Fibroblast of lung (primary cell): ENCODE measurements at regions not wholly inside any gene's neighbourhood (a gene's known extent, or its start where the extent isn't known, plus 50 kb on each side); places are given as distances from the start of the nearest gene placed in this dataset.

ENCODE experiments used
- DNase-seq, 2 donors: peaks; one replicate each; pipeline versions ENCODE4 v3.0.0 to v3.0.0-alpha.2; 2010; ENCODE audit warnings: low read depth in 2 of 2
- H2AFZ ChIP-seq: 2 replicates; pipeline ENCODE4 v1.5.1; 2012; ENCODE audit warnings: low read length, control low read depth, inconsistent platforms
- H3K27ac ChIP-seq: 2 replicates; pipeline ENCODE4 v1.5.1; 2011; ENCODE audit warnings: low read length, control low read depth; ENCODE audit not compliant: insufficient read depth
- H3K27me3 ChIP-seq: 2 replicates; pipeline ENCODE4 v1.5.1; 2011; ENCODE audit warnings: mild to moderate bottlenecking, low read length; ENCODE audit not compliant: control insufficient read depth, insufficient read depth
- H3K36me3 ChIP-seq: 2 replicates; pipeline ENCODE4 v1.5.1; 2011; ENCODE audit warnings: low read length; ENCODE audit not compliant: control insufficient read depth, insufficient read depth
- H3K4me1 ChIP-seq: 2 replicates; pipeline ENCODE4 v1.5.1; 2011; ENCODE audit warnings: low read length; ENCODE audit not compliant: control insufficient read depth, insufficient read depth; ENCODE audit errors: extremely low read depth
- H3K4me2 ChIP-seq: 2 replicates; pipeline ENCODE4 v1.5.1; 2011; ENCODE audit warnings: low read length, control low read depth; ENCODE audit not compliant: insufficient read depth; ENCODE audit errors: extremely low read depth
- H3K4me3 ChIP-seq, 4 experiments: fragments of 200-600 bp in 1 of 4; sonication (generic) in 1 of 4; replicated peaks in 1 of 4; 2 replicates each; pipeline ENCODE4 v1.5.1; 2011 to 2016; ENCODE audit warnings: low read length in 4 of 4, low read depth in 3 of 4, mild to moderate bottlenecking in 3 of 4, control low read depth in 2 of 4, inconsistent platforms in 1 of 4, mixed read lengths in 1 of 4; ENCODE audit not compliant: insufficient read depth in 1 of 4; ENCODE audit errors: control extremely low read depth in 1 of 4
- H3K79me2 ChIP-seq: 2 replicates; pipeline ENCODE4 v1.5.1; 2012; ENCODE audit warnings: mild to moderate bottlenecking, low read length, inconsistent platforms; ENCODE audit not compliant: control insufficient read depth, insufficient read depth
- H3K9ac ChIP-seq: 2 replicates; pipeline ENCODE4 v1.5.1; 2011; ENCODE audit warnings: mild to moderate bottlenecking, low read length, control low read depth; ENCODE audit not compliant: insufficient read depth
- H3K9me3 ChIP-seq: 2 replicates; pipeline ENCODE4 v1.5.1; 2012; ENCODE audit warnings: low read depth, low read length; ENCODE audit not compliant: control insufficient read depth, insufficient read depth
- H4K20me1 ChIP-seq: 2 replicates; pipeline ENCODE4 v1.5.1; 2011; ENCODE audit warnings: low read length; ENCODE audit not compliant: control insufficient read depth, insufficient read depth; ENCODE audit errors: extremely low read depth
- CTCF ChIP-seq, 2 donors: IDR thresholded peaks in 1 of 2; conservative IDR thresholded peaks in 1 of 2; 1 replicate in 1 of 2; 2 replicates in 1 of 2; pipeline ENCODE4 v1.5.1; 2011 to 2012; ENCODE audit warnings: low read length in 2 of 2, control low read depth in 1 of 2, inconsistent platforms in 1 of 2, low read depth in 1 of 2, mild to moderate bottlenecking in 1 of 2
- EZH2 ChIP-seq: IDR thresholded peaks from 2 replicates; pipeline ENCODE4 v1.5.1; 2012; ENCODE audit warnings: low read length, control low read depth, mild to moderate bottlenecking; ENCODE audit errors: missing control alignments

GRCh38 chr3:75982151-75982550 lies 196.8 kb upstream of the ZNF717 start:
- H3K27ac ChIP-seq: no peak overlapping the region
- H3K4me1 ChIP-seq: no peaks in the 10 kb centered on the region
- H3K9ac ChIP-seq: no peak overlapping the region
- no peaks in the 10 kb centered on the region for H3K9me3 ChIP-seq
- H2AFZ ChIP-seq: no peak overlapping the region
- no peak for TF ChIP-seq CTCF (conservative IDR thresholded peaks at IDR 0.05 in 1 of 2, IDR thresholded peaks at IDR 0.05 in 1 of 2; ENCODE audit: low read depth in 1 of 2, low read length in 2 of 2)
- TF ChIP-seq EZH2: no peak
- no peak overlapping the region for H3K4me2 ChIP-seq
- DNase-seq: no peak
- H3K79me2 ChIP-seq: no peaks in the 10 kb centered on the region
- H3K27me3 ChIP-seq: no peaks in the 10 kb centered on the region
- H3K4me3 ChIP-seq: no peak overlapping the region
- H4K20me1 ChIP-seq: no peaks in the 10 kb centered on the region
- no peaks in the 10 kb centered on the region for H3K36me3 ChIP-seq

- H3K9me3 ChIP-seq: no peaks in the 10 kb centered on the region
- no peak overlapping the region for H2AFZ ChIP-seq
- no peak overlapping the region for H3K27ac ChIP-seq
- no peaks in the 10 kb centered on the region for H3K4me1 ChIP-seq
- no peak for DNase-seq
- H4K20me1 ChIP-seq: no peaks in the 10 kb centered on the region
- TF ChIP-seq EZH2: no peak
- no peak for TF ChIP-seq CTCF (conservative IDR thresholded peaks at IDR 0.05 in 1 of 2, IDR thresholded peaks at IDR 0.05 in 1 of 2; ENCODE audit: low read depth in 1 of 2, low read length in 2 of 2)
- no peaks in the 10 kb centered on the region for H3K27me3 ChIP-seq
- no peak overlapping the region for H3K4me2 ChIP-seq
- no peak overlapping the region for H3K4me3 ChIP-seq
- H3K36me3 ChIP-seq: no peaks in the 10 kb centered on the region
- no peaks in the 10 kb centered on the region for H3K79me2 ChIP-seq
- no peak overlapping the region for H3K9ac ChIP-seq
Observed at GRCh38 chr3:75983111-75983510, 197.8 kb upstream of the ZNF717 start.

GRCh38 chr3:75983609-75984290 lies 198.4 kb upstream of the ZNF717 start:
- DNase-seq: peak; percentile 1 to 67
- H3K4me2 ChIP-seq: no peak overlapping the region
- no peaks in the 10 kb centered on the region for H3K79me2 ChIP-seq
- no peaks in the 10 kb centered on the region for H4K20me1 ChIP-seq
- H3K36me3 ChIP-seq: no peaks in the 10 kb centered on the region
- TF ChIP-seq CTCF (conservative IDR thresholded peaks at IDR 0.05 in 1 of 2, IDR thresholded peaks at IDR 0.05 in 1 of 2; ENCODE audit: low read depth in 1 of 2, low read length in 2 of 2) (no peak), EZH2 (no peak)
- H3K27me3 ChIP-seq: no peaks in the 10 kb centered on the region
- no peak overlapping the region for H3K4me3 ChIP-seq
- H3K9ac ChIP-seq: no peak overlapping the region
- no peaks in the 10 kb centered on the region for H3K9me3 ChIP-seq
- no peak overlapping the region for H2AFZ ChIP-seq
- no peaks in the 10 kb centered on the region for H3K4me1 ChIP-seq
- H3K27ac ChIP-seq: no peak overlapping the region
